ENCODE measurements at regions not wholly inside any gene's neighbourhood (a gene's known extent, or its start where the extent isn't known, plus 50 kb on each side); places are given as distances from the start of the nearest gene placed in this dataset.

- TF ChIP-seq POLR2AphosphoS5 (IDR thresholded peaks at IDR 0.05; ENCODE audit: low read depth, low read length): no peak
- TF ChIP-seq TAF1 (IDR thresholded peaks at IDR 0.05; ENCODE audit: borderline replicate concordance, low read depth, low read length): no peak
Measured at GRCh38 chr1:208668991-208669390, 424.8 kb upstream of the PLXNA2 start.

Data from GM12892 (cell line).